Transverse colon (tissue), 4 donors: ENCODE measurements at regions not wholly inside any gene's neighbourhood (a gene's known extent, or its start where the extent isn't known, plus 50 kb on each side); places are given as distances from the start of the nearest gene placed in this dataset.

ENCODE experiments used
- EP300 ChIP-seq: sonication (generic); formaldehyde crosslinking; IDR thresholded peaks from one replicate; pipeline ENCODE4 v1.6.1; 2017; ENCODE audit warnings: antibody characterized with exemption, low read depth
- POLR2AphosphoS5 ChIP-seq, 3 donors: sonication (generic); formaldehyde crosslinking; IDR thresholded peaks; one replicate each; pipeline ENCODE4 v1.6.1; 2016; ENCODE audit warnings: antibody characterized with exemption in 3 of 3
- TF ChIP-seq, protein P1 (sequence below), 5 experiments: fragments of 200-600 bp in 3 of 5; fragments of 450-650 bp in 2 of 5; sonication (generic) in 3 of 5; IDR thresholded peaks; 1 replicate in 2 of 5; 2 replicates in 3 of 5; pipeline ENCODE4 v1.5.1; 2016 to 2017; ENCODE audit warnings: antibody characterized with exemption in 5 of 5, inconsistent platforms in 3 of 5, mild to moderate bottlenecking in 2 of 5, moderate library complexity in 1 of 5

DNA sequence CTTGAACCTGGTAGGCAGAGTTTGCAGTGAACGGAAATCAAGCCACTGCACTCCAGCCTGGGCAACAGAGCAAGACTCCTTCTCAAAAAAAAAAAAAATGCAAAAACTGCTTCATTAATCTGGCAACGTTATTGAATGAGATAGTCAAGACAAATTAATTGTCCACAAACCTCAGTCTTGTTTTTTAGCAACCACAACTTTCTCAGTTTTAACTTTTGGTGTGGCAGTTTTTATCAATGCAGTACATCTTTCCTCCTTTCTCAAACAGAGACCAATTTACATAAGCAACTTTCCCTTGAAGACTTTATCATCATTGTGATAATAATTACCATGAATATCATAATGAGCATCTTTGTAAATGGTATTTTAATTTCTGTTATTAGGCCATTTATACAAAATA lies 61.7 kb upstream of the GALNTL6 start:
- TF ChIP-seq, protein P1, sequence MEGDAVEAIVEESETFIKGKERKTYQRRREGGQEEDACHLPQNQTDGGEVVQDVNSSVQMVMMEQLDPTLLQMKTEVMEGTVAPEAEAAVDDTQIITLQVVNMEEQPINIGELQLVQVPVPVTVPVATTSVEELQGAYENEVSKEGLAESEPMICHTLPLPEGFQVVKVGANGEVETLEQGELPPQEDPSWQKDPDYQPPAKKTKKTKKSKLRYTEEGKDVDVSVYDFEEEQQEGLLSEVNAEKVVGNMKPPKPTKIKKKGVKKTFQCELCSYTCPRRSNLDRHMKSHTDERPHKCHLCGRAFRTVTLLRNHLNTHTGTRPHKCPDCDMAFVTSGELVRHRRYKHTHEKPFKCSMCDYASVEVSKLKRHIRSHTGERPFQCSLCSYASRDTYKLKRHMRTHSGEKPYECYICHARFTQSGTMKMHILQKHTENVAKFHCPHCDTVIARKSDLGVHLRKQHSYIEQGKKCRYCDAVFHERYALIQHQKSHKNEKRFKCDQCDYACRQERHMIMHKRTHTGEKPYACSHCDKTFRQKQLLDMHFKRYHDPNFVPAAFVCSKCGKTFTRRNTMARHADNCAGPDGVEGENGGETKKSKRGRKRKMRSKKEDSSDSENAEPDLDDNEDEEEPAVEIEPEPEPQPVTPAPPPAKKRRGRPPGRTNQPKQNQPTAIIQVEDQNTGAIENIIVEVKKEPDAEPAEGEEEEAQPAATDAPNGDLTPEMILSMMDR (IDR thresholded peaks at IDR 0.05): no peak
- TF ChIP-seq EP300 (no peak), POLR2AphosphoS5 (IDR thresholded peaks at IDR 0.05) (no peak)
